ENCODE measurements at regions not wholly inside any gene's neighbourhood (a gene's known extent, or its start where the extent isn't known, plus 50 kb on each side); places are given as distances from the start of the nearest gene placed in this dataset.

DNA sequence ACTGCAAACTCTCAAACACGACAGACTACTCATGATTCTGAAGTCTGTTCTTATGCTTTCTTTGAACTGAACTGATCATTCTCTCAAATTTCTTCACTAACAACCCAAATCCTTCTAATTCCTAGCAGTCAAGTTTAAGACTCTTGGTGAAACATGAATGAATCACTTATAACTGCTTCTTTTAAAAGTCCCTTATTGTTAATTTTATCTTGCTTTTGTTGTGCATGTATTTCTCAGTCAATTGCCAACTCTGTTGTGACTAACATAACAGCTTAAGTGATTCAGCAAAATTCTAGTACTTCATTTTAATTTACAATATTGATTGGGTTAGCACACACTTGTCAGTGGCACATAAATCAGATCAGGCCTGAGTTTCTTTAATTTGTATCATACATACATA is 357.0 kb upstream of the FSIP2 start:
- no peak for DNase-seq (ENCODE audit: low read depth)
- no peak for TF ChIP-seq CTCF (IDR thresholded peaks at IDR 0.05; ENCODE audit: low read depth, low read length, missing control alignments)
- H3K4me3 ChIP-seq (ENCODE audit: low read depth, low read length) = no peak overlapping the region

DNA sequence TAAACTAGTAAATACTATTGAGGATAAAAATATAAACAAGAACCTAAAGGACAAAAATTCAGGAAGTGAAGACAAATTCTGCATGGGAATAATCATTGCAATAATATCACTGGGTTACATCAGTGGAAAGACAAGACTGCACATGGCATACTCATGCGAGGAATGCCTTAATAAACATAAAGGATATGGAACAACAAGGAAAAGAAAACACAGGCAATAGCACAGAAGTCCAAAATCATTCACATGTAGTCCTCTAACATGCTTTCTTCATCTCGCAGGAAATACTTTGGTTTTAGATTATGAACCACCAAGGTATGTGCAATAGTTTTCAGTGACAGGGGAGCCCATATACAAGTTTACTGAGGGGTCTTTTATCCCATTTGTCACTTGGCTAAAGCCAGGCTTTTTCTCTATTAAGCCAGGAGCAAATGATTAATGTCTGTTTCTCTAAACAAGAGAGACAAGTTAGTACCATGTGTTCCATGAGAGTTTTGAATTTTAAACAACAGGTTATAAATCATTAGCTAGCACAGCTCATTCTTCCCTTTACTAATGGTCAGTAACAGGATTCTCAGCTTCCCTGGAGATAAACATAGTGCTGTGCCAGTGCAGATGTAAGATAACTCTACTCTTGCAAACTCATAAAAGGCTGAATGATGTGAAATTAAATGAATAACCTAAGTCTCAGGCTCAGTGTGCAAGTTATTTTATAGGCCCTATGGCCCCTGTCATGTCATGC is 353.6 kb upstream of the FSIP2 start:
- TF ChIP-seq CTCF (IDR thresholded peaks at IDR 0.05; ENCODE audit: low read depth, low read length, missing control alignments) = no peak
- DNase-seq (ENCODE audit: low read depth) = no peak
- no peak overlapping the region for H3K4me3 ChIP-seq (ENCODE audit: low read depth, low read length)

DNA sequence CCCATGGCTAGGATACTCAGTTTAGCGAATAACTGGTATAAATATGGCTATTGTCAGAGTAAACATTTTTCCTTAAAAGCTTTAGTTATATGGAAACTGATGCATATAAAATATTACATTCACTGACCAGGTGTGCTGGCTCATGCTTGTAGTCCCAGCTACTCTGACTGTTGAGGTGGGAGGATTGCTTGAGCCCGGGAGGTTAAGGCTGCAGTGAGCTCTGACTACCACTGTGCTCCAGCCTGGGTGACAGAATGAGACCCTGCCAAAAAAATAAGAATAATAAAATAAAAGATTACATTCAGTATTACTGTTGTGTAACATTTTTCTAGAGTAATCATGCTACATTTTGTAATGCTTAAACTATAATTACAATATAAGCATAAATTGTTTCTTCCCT is 350.4 kb upstream of the FSIP2 start:
- TF ChIP-seq CTCF (IDR thresholded peaks at IDR 0.05; ENCODE audit: low read depth, low read length, missing control alignments) = no peak
- H3K4me3 ChIP-seq (ENCODE audit: low read depth, low read length) = no peak overlapping the region
- no peak for DNase-seq (ENCODE audit: low read depth)

DNA sequence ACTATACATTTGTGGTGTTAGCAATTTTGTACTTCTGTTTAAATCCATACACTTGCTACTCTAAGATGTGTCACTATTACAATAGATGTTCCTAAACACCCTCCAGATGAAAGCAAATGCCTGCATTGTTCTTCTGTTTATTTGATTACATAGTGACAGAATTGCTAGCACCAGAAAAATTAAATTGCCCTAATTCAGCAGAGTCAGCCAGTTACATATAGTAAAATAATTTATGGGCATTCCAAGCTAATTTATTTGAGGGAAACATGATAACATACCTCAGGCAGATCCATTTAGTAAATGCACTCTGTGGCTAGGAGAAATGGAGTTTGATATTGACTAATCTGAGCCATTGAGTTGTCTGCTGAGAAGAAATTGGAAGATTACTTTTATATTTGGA is 347.1 kb upstream of the FSIP2 start:
- TF ChIP-seq CTCF (IDR thresholded peaks at IDR 0.05; ENCODE audit: low read depth, low read length, missing control alignments) = no peak
- no peak for DNase-seq (ENCODE audit: low read depth)
- no peak overlapping the region for H3K4me3 ChIP-seq (ENCODE audit: low read depth, low read length)

- DNase-seq (ENCODE audit: low read depth) = no peak
- no peak overlapping the region for H3K4me3 ChIP-seq (ENCODE audit: low read depth, low read length)
- no peak for TF ChIP-seq CTCF (IDR thresholded peaks at IDR 0.05; ENCODE audit: low read depth, low read length, missing control alignments)
Measured at GRCh38 chr2:185393091-185393490, 345.5 kb upstream of the FSIP2 start.

- H3K4me3 ChIP-seq (ENCODE audit: low read depth, low read length) = no peak overlapping the region
- DNase-seq (ENCODE audit: low read depth) = no peak
- TF ChIP-seq CTCF (IDR thresholded peaks at IDR 0.05; ENCODE audit: low read depth, low read length, missing control alignments) = no peak
Measured at GRCh38 chr2:185402474-185402873, 336.1 kb upstream of the FSIP2 start.

DNA sequence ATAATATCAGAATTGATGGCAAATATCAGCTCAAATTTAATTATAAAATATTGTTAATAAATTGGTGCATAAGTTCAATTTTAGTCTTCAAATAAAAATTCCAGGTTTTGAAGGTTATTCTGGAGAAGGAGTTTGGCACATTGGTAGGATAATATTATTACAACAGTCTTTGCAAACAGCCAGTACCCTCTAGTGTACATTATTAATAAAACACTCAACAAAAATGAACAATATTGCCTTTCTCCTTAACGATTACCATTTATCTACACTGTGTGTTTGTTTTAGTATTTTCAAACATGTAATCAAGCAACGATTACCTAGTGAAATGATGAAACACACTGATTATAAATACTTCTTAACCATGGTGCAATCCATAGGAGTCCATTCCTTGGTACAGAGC is 334.0 kb upstream of the FSIP2 start:
- no peak overlapping the region for H3K4me3 ChIP-seq (ENCODE audit: low read depth, low read length)
- no peak for TF ChIP-seq CTCF (IDR thresholded peaks at IDR 0.05; ENCODE audit: low read depth, low read length, missing control alignments)
- DNase-seq (ENCODE audit: low read depth) = no peak
